ENCODE measurements at regions not wholly inside any gene's neighbourhood (a gene's known extent, or its start where the extent isn't known, plus 50 kb on each side); places are given as distances from the start of the nearest gene placed in this dataset.

- H3K9me3 Mint-ChIP-seq: peaks cover 26% of the 10 kb centered on the region
- no peak for DNase-seq
- H3K4me3 Mint-ChIP-seq: no peak overlapping the region
- TF ChIP-seq CTCF (IDR thresholded peaks at IDR 0.05): no peak
- peaks cover 6% of the 10 kb centered on the region for H3K36me3 Mint-ChIP-seq (ENCODE audit: low read depth)
- H3K27me3 Mint-ChIP-seq (ENCODE audit: low read depth, poor library complexity): peaks cover 17% of the 10 kb centered on the region
- peak overlapping the region; percentile 35 for H3K27ac Mint-ChIP-seq
- peaks cover 17% of the 10 kb centered on the region for H3K4me1 Mint-ChIP-seq
Measured at GRCh38 chr20:56799187-56799586, 170.1 kb downstream of the TFAP2C start.

- Mint-ChIP-seq H3K4me3 (no peak overlapping the region), H3K9me3 (peaks cover 26% of the 10 kb centered on the region), H3K4me1 (peaks cover 17% of the 10 kb centered on the region), H3K36me3 (ENCODE audit: low read depth) (peaks cover 6% of the 10 kb centered on the region), H3K27me3 (ENCODE audit: low read depth, poor library complexity) (peaks cover 17% of the 10 kb centered on the region), H3K27ac (no peak overlapping the region)
- no peak for DNase-seq
- TF ChIP-seq CTCF (IDR thresholded peaks at IDR 0.05): no peak
Measured at GRCh38 chr20:56800088-56800487, 171.0 kb downstream of the TFAP2C start.

GRCh38 chr20:56801971-56802755 lies 173.1 kb downstream of the TFAP2C start:
- Mint-ChIP-seq H3K27me3 (ENCODE audit: low read depth, poor library complexity) (peaks cover 12% of the 10 kb centered on the region), H3K4me1 (peaks cover 24% of the 10 kb centered on the region), H3K36me3 (ENCODE audit: low read depth) (peaks cover 6% of the 10 kb centered on the region), H3K27ac (no peak overlapping the region), H3K4me3 (no peak overlapping the region), H3K9me3 (peaks cover 21% of the 10 kb centered on the region)
- no peak for DNase-seq
- no peak for TF ChIP-seq CTCF (IDR thresholded peaks at IDR 0.05)

- H3K27ac Mint-ChIP-seq: no peak overlapping the region
- DNase-seq: no peak
- peaks cover 20% of the 10 kb centered on the region for H3K9me3 Mint-ChIP-seq
- peaks cover 16% of the 10 kb centered on the region for H3K27me3 Mint-ChIP-seq (ENCODE audit: low read depth, poor library complexity)
- H3K4me1 Mint-ChIP-seq: peaks cover 31% of the 10 kb centered on the region
- no peak overlapping the region for H3K4me3 Mint-ChIP-seq
- no peak for TF ChIP-seq CTCF (IDR thresholded peaks at IDR 0.05)
- H3K36me3 Mint-ChIP-seq (ENCODE audit: low read depth): peaks cover 6% of the 10 kb centered on the region
Measured at GRCh38 chr20:56802805-56803204, 173.7 kb downstream of the TFAP2C start.

GRCh38 chr20:56805313-56805712 lies 176.2 kb downstream of the TFAP2C start:
- Mint-ChIP-seq H3K36me3 (ENCODE audit: low read depth) (no peaks in the 10 kb centered on the region), H3K27ac (no peak overlapping the region), H3K4me1 (peaks cover 53% of the 10 kb centered on the region), H3K27me3 (ENCODE audit: low read depth, poor library complexity) (peaks cover 19% of the 10 kb centered on the region), H3K4me3 (no peak overlapping the region), H3K9me3 (peaks cover 8% of the 10 kb centered on the region)
- DNase-seq: no peak
- TF ChIP-seq CTCF (IDR thresholded peaks at IDR 0.05): no peak

GRCh38 chr20:56805966-56806365 lies 176.9 kb downstream of the TFAP2C start:
- no peak for DNase-seq

More at GRCh38 chr20:56805966-56806365, 176.9 kb downstream of the TFAP2C start:
- Mint-ChIP-seq H3K27me3 (ENCODE audit: low read depth, poor library complexity) (peaks cover 21% of the 10 kb centered on the region), H3K27ac (no peak overlapping the region), H3K4me1 (peaks cover 48% of the 10 kb centered on the region), H3K36me3 (ENCODE audit: low read depth) (no peaks in the 10 kb centered on the region), H3K9me3 (peaks cover 14% of the 10 kb centered on the region), H3K4me3 (no peak overlapping the region)
- no peak for TF ChIP-seq CTCF (IDR thresholded peaks at IDR 0.05)

Data from nephron progenitor cell (in vitro differentiated cells).